ENCODE measurements at regions not wholly inside any gene's neighbourhood (a gene's known extent, or its start where the extent isn't known, plus 50 kb on each side); places are given as distances from the start of the nearest gene placed in this dataset.

DNA sequence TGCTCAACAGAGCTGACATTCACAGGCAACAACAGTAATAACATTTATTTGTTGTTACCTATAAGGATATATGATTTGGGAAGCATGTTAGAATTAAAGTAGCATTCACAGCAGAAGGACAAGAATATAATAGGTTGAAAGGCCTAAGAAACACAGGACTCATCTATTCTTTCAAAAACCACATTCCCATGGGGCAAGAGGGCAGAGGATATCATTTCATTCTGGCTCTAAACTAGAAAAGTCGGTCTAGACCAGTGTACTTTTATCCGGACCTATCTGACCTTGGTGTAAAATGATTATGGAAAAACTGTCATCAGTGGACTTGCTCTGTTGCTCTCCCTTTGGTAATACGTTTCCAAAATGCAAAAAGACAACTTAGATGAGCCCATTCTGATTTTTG, 914.7 kb upstream of the CITED2 start:
- no peak for TF ChIP-seq CTCF (IDR thresholded peaks at IDR 0.05; ENCODE audit: low read length)
- no peak for TF ChIP-seq EZH2 (IDR thresholded peaks at IDR 0.05; ENCODE audit: borderline replicate concordance, low read length)
